HG03196 (cell line): ENCODE measurements at regions not wholly inside any gene's neighbourhood (a gene's known extent, or its start where the extent isn't known, plus 50 kb on each side); places are given as distances from the start of the nearest gene placed in this dataset.

Source experiments
- ATAC-seq: cut with Tn5 transposase; IDR thresholded peaks from one replicate; pipeline ENCODE4 v1.9.1; 2021; ENCODE audit not compliant: unreplicated experiment

- ATAC-seq = no peak
These were observed 360.5 kb downstream of the IRX2 start for GRCh38 chr5:2391021-2391420.

- no peak for ATAC-seq
These were observed 362.9 kb downstream of the IRX2 start for GRCh38 chr5:2388571-2388970.

DNA sequence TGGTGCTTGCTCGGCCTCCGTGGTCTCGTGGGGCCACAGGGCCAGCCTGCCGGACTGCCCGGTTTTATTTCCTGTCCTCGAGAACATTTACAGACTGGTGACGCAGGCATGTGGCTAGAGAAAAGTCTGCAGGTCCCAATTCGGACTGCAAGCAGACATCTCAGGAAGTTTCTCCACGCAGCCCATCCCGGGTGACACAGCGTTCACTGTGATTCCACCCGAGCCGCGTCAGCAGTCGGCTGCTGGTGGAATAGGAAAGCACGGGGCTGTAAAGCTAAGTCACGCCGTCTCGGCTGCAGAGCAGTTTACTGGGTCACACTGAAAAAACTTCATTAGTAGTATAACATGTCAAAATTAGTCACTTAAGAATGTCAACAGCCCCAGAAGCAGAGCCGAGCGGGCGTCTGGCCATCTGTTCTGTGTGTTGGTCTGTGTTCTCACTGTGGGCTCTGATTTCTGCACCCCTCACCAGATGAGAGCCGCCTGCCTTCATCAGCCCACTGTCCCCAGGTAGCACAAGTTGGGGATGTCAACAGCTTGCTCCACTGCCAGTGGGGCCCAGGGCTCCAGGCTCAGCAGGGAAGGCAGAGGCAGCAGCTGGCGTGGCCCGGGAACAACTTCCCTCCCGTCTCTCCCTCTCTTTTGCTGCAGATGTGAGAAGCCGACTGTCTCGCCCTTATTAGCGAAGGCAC is 363.7 kb downstream of the IRX2 start:
- ATAC-seq = no peak

DNA sequence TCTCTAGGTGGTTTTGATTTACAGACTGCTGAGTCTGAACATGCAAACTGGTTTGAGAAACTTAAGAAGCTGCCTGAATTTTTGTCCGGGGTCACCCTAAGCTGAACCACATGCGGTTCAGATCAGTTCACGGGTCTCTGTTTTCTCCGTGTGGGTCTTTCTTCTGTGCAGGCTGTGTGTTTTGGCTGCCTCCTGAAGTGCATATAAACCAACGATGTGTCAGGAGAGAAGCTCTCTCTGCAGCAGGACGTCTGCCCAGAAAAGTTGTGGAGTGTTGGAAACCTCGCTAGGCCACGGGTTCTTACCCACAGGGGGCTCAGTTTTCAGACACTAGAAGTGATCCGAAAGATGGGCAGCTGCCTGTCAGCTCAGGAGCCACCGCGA is 364.2 kb downstream of the IRX2 start:
- ATAC-seq = no peak

DNA sequence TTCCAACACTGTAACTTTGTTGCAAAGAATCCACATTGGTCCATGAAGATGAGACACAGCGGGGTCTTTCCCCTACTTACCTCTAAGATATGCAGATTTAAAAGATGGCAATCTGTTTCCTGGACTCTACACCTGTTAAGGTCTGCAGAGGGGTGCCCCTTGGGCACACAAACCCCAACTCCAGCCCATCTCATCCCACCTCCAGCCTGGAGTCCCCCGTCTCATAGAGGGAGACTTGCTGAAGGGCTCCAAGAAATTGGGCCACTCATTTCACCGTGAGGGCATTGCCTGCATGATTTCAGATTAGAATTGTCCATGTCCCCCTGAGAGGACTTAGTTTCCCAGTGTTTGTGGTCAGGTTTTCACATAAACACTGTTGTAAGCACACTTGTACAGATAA is 365.7 kb downstream of the IRX2 start:
- ATAC-seq = no peak

DNA sequence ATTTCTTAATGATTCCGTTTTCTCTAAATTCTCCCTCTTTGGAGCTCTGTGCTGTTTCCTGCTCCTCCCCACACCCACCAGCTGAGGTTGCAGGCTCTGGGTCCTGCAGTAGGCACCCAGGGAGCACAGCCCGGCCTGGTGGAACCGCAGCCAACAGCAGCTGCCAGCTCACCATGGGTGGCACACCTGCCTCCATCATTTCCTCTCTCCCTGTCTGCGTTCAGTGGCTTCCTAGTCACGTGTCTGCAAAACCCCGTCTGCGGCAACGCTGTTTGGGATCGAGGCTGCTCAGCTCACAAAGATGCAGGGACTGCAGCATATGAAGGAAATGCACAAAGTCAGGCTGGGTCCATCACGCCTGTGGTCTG is 367.8 kb downstream of the IRX2 start:
- ATAC-seq = no peak

DNA sequence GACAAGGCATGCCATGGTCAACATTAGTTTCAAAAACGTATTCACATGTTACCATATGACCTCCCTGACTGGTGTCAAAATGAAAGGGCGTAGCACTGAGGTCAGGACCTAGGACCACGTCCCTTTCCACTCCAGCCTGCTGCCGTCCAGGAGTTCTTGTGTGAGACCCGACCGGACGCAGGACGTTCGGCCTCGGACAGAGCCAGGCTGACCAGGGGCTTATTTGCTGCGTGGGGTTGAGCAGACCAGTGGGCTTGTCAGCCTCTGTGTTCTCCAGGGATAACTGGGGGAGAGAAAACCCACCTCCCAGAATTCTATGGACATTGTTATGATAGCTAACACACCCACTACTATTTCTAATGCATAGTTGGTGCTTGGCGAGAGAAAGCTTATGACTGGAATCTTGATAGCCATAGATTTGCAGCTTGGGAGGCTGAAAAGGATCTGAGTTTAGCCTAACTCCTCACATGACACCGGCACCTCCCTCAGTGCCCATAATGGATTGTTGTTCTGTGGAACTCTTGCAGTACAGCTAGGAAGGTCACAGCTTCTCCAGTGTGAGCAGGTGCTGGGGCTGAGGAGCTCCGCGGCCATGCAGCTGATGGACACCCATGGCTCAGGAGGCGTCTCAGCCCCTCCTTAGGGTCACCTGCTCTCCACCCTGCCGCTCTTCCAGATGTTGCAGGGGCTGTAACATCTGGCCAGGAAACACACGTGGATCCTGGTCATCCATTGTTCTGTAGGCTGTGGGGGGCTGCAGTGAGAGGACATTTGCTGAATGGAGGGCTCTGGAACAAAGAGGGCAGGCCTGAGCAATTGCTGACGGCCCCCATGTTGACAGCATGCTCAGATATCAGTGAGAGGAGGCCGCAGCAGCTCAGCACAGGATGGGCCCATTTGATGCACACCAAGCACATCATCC is 368.4 kb downstream of the IRX2 start:
- no peak for ATAC-seq

DNA sequence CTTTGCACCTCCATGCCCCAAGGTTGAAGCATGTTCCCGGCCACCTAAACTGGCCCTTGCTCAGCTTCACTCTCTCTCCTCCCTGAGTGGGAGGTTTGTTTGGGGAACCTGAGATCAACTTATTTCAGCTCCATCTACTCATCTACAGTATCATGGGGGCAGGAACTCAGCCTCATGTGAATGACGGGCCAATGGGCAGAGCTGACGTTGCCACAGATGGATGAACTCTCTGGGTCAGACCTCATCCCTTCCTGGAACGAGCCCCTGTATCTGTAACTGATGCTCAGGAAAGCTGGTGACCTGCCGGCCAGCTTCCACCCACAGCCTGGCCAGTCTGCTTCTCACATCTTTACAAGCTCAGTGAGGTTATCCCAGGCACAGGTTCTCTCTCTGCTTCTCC is 369.6 kb downstream of the IRX2 start:
- ATAC-seq = no peak

DNA sequence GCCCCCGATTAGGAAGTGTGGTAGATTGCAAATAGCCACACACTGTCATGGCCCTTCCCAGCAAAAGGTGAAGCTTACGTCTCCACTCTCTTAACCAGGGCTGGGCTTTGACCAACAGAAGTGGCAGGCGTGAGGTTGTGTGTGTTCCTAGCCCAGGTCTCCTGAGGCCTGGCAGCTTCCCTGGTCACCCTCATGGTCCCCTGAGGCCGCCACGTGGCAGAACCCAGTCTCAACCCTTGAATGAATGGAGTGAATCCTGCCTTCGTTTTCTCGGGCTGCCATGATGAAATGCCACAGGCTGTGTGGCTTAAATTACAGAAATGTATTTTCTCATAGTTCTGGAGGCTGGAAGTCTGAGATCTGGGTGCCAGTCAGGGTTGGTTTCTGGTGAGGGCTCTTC is 370.4 kb downstream of the IRX2 start:
- no peak for ATAC-seq

GRCh38 chr5:2378976-2379375 is 372.5 kb downstream of the IRX2 start:
- no peak for ATAC-seq

GRCh38 chr5:2378108-2378507 is 373.4 kb downstream of the IRX2 start:
- ATAC-seq = no peak

DNA sequence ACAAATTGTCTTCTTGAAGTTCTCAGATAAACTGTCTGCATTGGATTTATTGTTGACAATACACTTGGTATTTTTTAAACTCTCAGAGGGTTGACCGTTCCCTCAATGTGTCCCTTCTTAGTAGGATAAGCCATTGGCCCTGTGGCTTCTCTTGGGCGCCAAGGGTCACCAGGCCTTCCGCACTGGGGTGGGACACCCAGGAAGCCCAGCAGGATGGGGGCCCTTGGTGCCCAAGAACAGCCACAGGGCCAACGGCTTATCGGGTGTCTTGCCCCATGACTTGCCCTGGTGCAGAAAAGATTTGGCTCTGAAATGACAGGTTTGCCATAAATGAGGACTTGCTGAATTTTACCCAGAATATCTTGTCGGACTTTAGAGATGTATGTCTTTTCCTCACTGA is 375.0 kb downstream of the IRX2 start:
- no peak for ATAC-seq

DNA sequence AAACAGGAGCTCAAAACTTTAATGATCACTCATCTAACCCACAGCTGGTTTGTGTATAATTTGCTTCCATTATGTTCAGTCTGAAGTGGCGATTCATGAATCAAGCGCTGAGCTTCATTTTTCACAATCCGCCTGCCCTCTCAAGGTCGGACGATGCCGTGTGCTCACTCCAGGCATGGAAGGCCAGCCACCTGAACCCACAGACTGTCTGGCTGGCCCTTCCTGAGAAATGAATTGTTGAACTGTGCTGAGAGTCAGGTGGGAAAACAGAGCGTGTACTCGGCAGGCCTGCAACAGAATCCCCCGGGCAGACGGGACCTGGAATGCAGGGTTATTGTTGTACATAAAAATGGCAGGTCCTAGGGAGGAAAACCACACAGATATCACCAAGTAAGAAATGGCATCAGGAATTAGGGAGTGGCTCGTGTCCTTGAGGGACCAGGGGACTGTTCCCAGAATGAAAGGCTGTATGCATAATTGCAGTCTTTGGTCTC is 375.7 kb downstream of the IRX2 start:
- no peak for ATAC-seq

- ATAC-seq = no peak
These were observed 376.2 kb downstream of the IRX2 start for GRCh38 chr5:2375291-2375690.

DNA sequence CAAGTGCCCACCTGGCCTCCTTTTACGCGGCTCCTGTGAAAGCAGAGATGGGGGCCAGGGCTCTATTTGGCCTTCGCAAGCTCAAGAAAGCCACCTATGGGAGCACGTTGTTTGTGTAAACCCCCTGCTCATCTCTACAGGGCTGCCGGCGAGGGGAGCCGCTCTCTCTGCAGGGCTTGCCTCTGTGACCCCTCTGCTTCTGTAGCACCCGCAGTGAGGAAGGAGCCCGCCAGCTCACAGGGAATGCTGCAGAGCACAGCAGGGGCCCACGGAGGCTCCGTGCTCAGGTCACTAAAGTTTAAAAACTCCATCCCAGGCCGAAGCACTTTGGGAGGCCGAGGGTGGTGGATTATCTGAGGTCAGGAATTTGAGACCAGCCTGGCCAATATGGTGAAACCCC is 376.8 kb downstream of the IRX2 start:
- ATAC-seq = no peak

DNA sequence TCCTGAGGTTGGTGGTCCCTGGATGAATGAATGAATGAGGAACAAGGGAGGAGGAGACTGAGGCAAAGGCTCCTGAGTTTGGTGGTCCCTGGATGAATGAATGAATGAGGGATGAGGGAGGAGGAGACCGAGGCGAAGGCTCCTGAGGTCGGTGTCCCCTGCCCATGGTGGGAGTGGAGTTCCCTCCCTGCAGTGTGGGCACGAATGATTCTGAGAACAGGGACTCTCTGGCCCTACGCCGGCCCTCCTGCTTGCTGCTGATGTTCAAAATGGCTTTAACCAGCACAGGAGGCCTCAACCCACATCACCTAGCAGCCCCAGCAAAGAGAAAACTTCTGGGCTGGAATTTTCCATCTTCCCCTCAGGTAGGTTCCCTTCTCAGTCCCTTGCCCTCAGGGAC is 377.8 kb downstream of the IRX2 start:
- ATAC-seq = no peak

- ATAC-seq = no peak
These were observed 380.1 kb downstream of the IRX2 start for GRCh38 chr5:2371419-2371710.

DNA sequence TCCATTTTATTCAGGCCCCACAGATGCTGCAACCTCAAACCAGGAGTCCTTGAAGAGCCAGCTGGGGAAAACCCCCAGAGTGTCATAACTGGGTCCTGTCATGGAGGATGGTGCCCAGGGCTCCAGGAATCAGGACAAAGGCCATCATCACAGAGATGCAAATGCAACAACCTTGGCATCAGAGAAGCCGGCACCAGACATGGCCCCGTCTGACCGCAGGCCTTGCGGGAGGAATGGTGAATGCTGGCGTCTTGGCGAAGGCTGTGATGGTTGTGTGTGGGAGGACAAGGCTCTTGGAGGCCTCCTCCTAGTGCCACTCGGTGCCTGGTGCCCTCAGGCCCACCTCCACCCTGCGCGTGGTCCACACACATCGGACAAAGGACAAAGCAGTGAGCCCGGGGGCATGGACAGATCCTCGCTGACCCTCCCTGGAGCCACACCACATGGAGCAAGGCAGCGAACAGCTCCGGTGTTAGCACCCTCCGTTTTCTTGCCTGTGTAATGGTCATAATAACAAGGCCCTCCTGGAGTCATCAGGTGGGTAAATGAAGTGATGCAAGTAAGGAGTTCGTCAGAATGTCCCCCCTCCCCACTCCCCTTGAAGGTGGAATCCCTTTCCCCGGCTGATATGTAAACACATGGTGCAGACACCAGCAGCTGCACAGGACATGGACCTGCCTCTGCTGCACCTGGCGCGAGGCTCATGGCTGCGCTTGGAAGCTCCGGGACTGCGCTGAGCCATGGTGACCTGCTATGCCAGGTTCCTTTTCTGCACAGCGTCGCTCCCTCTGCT is 380.7 kb downstream of the IRX2 start:
- ATAC-seq = no peak

GRCh38 chr5:2369178-2369577 is 382.3 kb downstream of the IRX2 start:
- no peak for ATAC-seq

- no peak for ATAC-seq
These were observed 384.7 kb downstream of the IRX2 start for GRCh38 chr5:2366816-2367215.

- no peak for ATAC-seq
These were observed 394.2 kb downstream of the IRX2 start for GRCh38 chr5:2357309-2357708.

DNA sequence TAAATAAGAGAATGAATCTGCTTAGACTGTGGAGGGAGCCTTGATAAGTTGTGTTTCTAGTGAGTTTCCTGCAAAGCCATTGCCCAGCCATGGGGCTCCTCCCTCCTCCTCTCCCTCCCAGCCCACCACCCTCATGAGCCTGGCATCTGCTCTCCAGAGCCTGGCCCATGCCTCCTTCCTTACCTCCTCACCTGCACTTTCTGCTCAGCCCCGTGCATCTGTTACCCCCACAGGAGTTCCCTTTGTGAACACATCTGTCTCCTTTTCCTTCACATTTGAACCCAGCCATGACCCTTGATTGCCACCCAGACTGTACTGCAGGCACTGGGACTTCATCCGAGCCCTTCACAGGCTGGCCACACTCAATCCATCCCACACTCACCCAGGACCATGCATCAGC is 395.6 kb downstream of the IRX2 start:
- ATAC-seq = no peak
